RWPE2 (cell line): ENCODE measurements at regions not wholly inside any gene's neighbourhood (a gene's known extent, or its start where the extent isn't known, plus 50 kb on each side); places are given as distances from the start of the nearest gene placed in this dataset.
"Not testable (repeated sequence)": the region's sequence is repeated elsewhere in the genome, so short reads cannot be mapped to it uniquely, and the experiment has no call there.

Experiments used
- ATAC-seq: fragments of 200-7000 bp; cut with Tn5 transposase; 3 replicates; pipeline ENCODE4 v1.9.1; 2021; ENCODE audit warnings: low read depth
- DNase-seq: peaks from one replicate; pipeline ENCODE4 v3.0.0-alpha.2; 2020; ENCODE audit warnings: low spot score
- H3K27ac ChIP-seq: fragments of 450-650 bp; 2 replicates; pipeline ENCODE4 v1.5.1; 2017; ENCODE audit warnings: mild to moderate bottlenecking; ENCODE audit not compliant: poor library complexity, severe bottlenecking
- H3K27me3 ChIP-seq: fragments of 250-450 bp; sonication (Bioruptor Pico); 2 replicates; pipeline ENCODE4 v1.5.1; 2021; ENCODE audit warnings: mild to moderate bottlenecking, moderate library complexity; ENCODE audit not compliant: insufficient read depth, poor library complexity, severe bottlenecking
- H3K36me3 ChIP-seq: fragments of 250-450 bp; sonication (Bioruptor Pico); 2 replicates; pipeline ENCODE4 v1.5.1; 2020; ENCODE audit warnings: low read depth, mild to moderate bottlenecking, moderate library complexity
- H3K4me1 ChIP-seq: fragments of 250-450 bp; sonication (Bioruptor Pico); 2 replicates; pipeline ENCODE4 v1.5.1; 2021; ENCODE audit warnings: mild to moderate bottlenecking, moderate library complexity; ENCODE audit not compliant: insufficient read depth, poor library complexity, severe bottlenecking
- H3K4me3 ChIP-seq: fragments of 250-450 bp; sonication (Bioruptor Pico); 2 replicates; pipeline ENCODE4 v1.5.1; 2021; ENCODE audit warnings: mild to moderate bottlenecking, moderate library complexity; ENCODE audit not compliant: severe bottlenecking
- H3K9me3 ChIP-seq: fragments of 250-450 bp; sonication (Bioruptor Pico); 2 replicates; pipeline ENCODE4 v1.5.1; 2021; ENCODE audit warnings: mild to moderate bottlenecking, moderate library complexity; ENCODE audit not compliant: severe bottlenecking
- TF ChIP-seq, protein P1 (sequence below): fragments of 450-650 bp; IDR thresholded peaks from one replicate; pipeline ENCODE4 v1.5.1; 2017; ENCODE audit warnings: mild to moderate bottlenecking, moderate library complexity; ENCODE audit not compliant: poor library complexity, severe bottlenecking

DNA sequence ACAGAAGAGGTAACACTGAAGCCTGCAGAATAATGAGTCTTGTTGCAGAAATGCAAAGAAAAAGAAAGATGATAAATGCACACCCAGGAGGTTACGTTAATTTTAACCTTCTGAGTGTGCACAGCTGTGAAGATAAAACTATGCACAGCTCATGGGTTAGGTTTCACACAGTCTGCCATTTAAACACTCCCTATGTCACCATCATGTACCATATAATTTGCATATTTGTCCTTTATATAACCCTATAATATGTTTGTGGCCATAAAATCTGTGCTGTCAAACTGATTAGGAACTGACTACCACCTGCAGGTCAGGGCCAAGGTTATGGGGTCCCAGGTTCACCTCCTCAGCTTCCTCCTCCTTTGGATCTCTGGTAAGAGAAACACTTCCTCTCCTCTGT lies 205.5 kb downstream of the RPIA start:
- no peak for DNase-seq
- no peaks in the 10 kb centered on the region for H3K36me3 ChIP-seq
- no peaks in the 10 kb centered on the region for H3K4me1 ChIP-seq
- H3K4me3 ChIP-seq: no peak overlapping the region
- no peaks in the 10 kb centered on the region for H3K27me3 ChIP-seq
- TF ChIP-seq, protein P1, sequence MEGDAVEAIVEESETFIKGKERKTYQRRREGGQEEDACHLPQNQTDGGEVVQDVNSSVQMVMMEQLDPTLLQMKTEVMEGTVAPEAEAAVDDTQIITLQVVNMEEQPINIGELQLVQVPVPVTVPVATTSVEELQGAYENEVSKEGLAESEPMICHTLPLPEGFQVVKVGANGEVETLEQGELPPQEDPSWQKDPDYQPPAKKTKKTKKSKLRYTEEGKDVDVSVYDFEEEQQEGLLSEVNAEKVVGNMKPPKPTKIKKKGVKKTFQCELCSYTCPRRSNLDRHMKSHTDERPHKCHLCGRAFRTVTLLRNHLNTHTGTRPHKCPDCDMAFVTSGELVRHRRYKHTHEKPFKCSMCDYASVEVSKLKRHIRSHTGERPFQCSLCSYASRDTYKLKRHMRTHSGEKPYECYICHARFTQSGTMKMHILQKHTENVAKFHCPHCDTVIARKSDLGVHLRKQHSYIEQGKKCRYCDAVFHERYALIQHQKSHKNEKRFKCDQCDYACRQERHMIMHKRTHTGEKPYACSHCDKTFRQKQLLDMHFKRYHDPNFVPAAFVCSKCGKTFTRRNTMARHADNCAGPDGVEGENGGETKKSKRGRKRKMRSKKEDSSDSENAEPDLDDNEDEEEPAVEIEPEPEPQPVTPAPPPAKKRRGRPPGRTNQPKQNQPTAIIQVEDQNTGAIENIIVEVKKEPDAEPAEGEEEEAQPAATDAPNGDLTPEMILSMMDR: no peak
- no peaks in the 10 kb centered on the region for H3K9me3 ChIP-seq
- no peak for ATAC-seq
- H3K27ac ChIP-seq: no peak overlapping the region

DNA sequence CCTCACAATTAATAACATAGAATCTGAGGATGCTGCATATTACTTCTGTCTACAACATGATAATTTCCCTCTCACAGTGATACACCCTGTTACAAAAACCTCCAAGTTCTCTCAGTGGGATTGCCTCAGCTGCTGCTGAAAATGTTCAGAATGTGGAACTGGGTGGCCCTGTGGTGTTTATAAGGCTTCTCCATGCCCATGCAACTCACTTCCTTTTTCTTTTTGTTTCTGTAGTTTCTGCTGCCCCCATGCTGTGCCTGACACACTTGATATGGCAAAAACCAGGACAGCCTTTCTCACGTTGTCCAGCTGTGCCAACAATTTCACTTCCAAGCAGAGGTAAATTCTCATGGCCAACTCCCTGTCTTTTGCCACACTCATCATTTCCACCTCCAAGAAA lies 206.2 kb downstream of the RPIA start:
- TF ChIP-seq, protein P1: no peak
- no peaks in the 10 kb centered on the region for H3K9me3 ChIP-seq

DNA sequence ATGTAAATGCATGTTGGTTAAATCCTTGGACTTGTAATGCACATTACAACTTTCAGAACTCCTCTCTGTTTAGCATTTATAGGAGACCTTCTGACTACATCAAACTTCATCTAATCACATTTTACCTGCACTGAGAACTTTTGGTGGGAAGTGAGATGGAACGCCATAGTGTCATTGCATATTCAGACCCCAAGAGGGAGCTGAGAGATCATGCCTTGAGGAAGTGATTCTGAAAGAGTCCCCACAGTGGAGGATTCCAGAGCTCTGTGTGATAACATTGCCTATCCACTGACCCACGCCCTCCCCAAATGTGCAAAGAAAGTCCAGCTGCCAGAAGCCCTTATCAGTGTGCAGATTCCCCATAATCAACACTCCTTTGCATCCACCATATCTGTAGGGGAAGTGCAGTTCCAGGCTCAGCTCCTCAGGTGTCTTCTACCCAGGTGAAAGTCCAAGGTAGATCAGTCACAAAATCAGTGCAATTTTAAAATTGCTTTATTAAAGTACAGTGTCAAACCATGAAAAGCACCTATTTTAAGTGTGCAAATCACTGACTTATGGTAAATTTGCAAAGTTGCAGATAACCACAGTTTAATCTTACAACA lies 212.4 kb downstream of the RPIA start:
- no peak overlapping the region for H3K27ac ChIP-seq

More for the DNA sequence above, 206.2 kb downstream of the RPIA start:
- Histone ChIP-seq H3K4me1 (no peaks in the 10 kb centered on the region), H3K27me3 (peaks cover 3% of the 10 kb centered on the region), H3K27ac (no peak overlapping the region), H3K4me3 (no peak overlapping the region), H3K36me3 (no peaks in the 10 kb centered on the region)
- DNase-seq (no peak), ATAC-seq (no peak)

DNA sequence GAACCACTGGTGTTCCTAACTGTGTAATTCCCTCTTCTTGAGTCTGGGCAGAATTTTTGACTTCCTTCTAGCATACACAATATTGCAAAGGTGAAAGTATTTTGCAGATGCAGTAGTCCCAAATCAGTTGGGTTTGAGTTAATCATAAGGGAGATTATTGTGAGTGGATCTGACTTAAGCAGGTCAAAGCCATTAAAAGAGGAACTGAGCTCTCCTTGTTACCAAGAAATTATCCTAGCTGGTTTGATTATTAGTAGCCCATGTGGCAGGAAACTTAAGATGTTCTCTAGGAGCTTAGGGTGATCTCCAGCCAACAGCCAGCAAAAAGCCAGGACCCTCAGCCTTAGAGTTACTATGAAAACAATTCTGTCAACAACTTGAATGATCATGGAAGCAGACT lies 221.8 kb downstream of the RPIA start:
- H3K27me3 ChIP-seq: peaks cover 16% of the 10 kb centered on the region
- H3K9me3 ChIP-seq: no peaks in the 10 kb centered on the region
- ATAC-seq (no peak), DNase-seq (no peak)
- no peak overlapping the region for H3K27ac ChIP-seq
- H3K36me3 ChIP-seq: no peaks in the 10 kb centered on the region
- H3K4me1 ChIP-seq: no peaks in the 10 kb centered on the region
- TF ChIP-seq, protein P1: no peak
- no peak overlapping the region for H3K4me3 ChIP-seq

More for the DNA sequence above, 212.4 kb downstream of the RPIA start:
- ATAC-seq (peak; percentile 78; the same call in 2 of the 3 replicates), DNase-seq (no peak)
- Histone ChIP-seq H3K4me3 (no peak overlapping the region), H3K9me3 (no peaks in the 10 kb centered on the region), H3K36me3 (no peaks in the 10 kb centered on the region), H3K27me3 (peaks cover 4% of the 10 kb centered on the region), H3K4me1 (no peaks in the 10 kb centered on the region)
- TF ChIP-seq, protein P1: peak; percentile 82

DNA sequence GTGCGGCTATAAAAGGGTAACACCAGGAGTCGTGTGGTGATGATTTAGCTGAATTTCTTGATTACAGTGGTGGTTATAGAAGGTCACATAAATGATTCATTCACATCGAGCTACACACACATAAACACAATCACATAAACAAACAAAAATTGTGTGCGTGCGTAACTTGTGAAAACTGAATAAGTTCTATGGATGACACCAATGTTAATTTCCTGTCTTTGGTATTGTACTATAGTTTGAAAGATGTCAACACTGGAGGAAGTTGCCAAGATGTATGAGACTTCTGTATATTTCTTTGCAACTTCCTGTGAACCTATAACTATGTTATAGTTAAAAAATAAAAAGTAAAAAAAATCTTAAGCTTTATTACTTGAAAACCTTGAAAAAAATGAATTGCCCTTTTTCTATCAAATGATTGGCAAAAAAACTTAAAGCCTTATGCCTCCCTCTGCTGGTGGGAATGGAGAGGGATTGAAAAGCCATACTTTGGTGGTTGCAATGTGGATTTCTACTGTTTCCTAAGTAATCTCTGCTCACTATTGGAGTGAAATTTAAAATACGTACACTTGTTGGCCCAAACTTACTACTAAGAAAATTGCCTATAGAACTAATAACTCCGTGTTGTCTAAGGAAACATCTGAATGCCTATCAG lies 227.7 kb downstream of the RPIA start:
- DNase-seq (no peak), ATAC-seq (peak; percentile 36; the same call in 1 of the 3 replicates)
- Histone ChIP-seq H3K27me3 (peaks cover 19% of the 10 kb centered on the region), H3K4me3 (no peak overlapping the region), H3K9me3 (no peaks in the 10 kb centered on the region), H3K4me1 (no peaks in the 10 kb centered on the region), H3K27ac (no peak overlapping the region), H3K36me3 (no peaks in the 10 kb centered on the region)
- TF ChIP-seq, protein P1: peak; percentile 68

DNA sequence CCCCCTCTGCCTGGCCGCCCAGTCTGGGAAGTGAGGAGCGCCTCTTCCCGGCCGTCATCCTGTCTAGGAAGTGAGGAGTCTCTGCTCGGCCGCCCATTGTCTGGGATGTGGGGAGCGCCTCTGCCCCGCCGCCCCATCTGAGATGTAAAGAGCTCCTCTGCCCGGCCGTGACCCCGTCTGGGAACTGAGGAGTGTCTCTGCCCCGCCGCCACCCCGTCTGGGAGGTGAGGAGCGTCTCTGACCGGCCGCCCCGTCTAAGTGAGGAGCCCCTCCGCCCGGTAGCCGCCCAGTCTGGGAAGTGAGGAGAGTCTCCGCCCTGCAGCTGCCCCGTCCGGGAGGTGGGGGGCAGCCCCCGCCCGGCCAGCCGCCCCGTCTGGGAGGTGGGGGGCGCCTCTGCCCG lies 228.9 kb downstream of the RPIA start:
- H3K36me3 ChIP-seq, H3K4me3 ChIP-seq, H3K27ac ChIP-seq, H3K9me3 ChIP-seq, ATAC-seq, DNase-seq, H3K4me1 ChIP-seq: not testable (repeated sequence)
- peaks cover 23% of the 10 kb centered on the region for H3K27me3 ChIP-seq
